MM.1S (cell line): ENCODE measurements at regions not wholly inside any gene's neighbourhood (a gene's known extent, or its start where the extent isn't known, plus 50 kb on each side); places are given as distances from the start of the nearest gene placed in this dataset.

Experiments used
- DNase-seq: peaks from one replicate; pipeline ENCODE4 v3.0.0-alpha.2; 2015
- H2AFZ ChIP-seq: fragments of 300-600 bp; sonication (generic); 2 replicates; pipeline ENCODE4 v1.6.0; 2016; ENCODE audit warnings: antibody characterized with exemption, low read length
- H3F3A ChIP-seq: fragments of 300-600 bp; sonication (generic); 2 replicates; pipeline ENCODE4 v1.6.1; 2016; ENCODE audit warnings: mild to moderate bottlenecking, antibody characterized with exemption, low read length, moderate library complexity, mixed read lengths; ENCODE audit not compliant: insufficient read depth
- H3K27ac ChIP-seq: fragments of 300-600 bp; sonication (generic); 2 replicates; pipeline ENCODE4 v1.5.1; 2016; ENCODE audit warnings: mild to moderate bottlenecking, low read length
- H3K27me3 ChIP-seq: fragments of 300-600 bp; sonication (generic); replicated peaks from 2 replicates; pipeline ENCODE4 v1.6.0; 2016; ENCODE audit warnings: low read length; ENCODE audit not compliant: insufficient read depth
- H3K36me3 ChIP-seq: fragments of 300-600 bp; sonication (generic); replicated peaks from 2 replicates; pipeline ENCODE4 v1.6.1; 2016; ENCODE audit warnings: mild to moderate bottlenecking, low read length, mixed read lengths; ENCODE audit not compliant: insufficient read depth
- H3K4me1 ChIP-seq: fragments of 300-600 bp; sonication (generic); 2 replicates; pipeline ENCODE4 v1.6.1; 2016; ENCODE audit warnings: low read length, mixed read lengths
- H3K4me2 ChIP-seq: fragments of 300-600 bp; sonication (generic); 2 replicates; pipeline ENCODE4 v1.6.0; 2016; ENCODE audit warnings: low read depth, low read length
- H3K4me3 ChIP-seq: fragments of 300-600 bp; sonication (generic); 2 replicates; pipeline ENCODE4 v1.5.1; 2016; ENCODE audit warnings: low read length, mixed read lengths
- H3K79me2 ChIP-seq: fragments of 300-600 bp; sonication (generic); 2 replicates; pipeline ENCODE4 v1.6.1; 2016; ENCODE audit warnings: mixed run types, low read length, mixed read lengths
- H3K9ac ChIP-seq: fragments of 300-600 bp; sonication (generic); 2 replicates; pipeline ENCODE4 v1.6.1; 2016; ENCODE audit warnings: low read length, mixed read lengths
- H3K9me2 ChIP-seq: fragments of 300-600 bp; sonication (generic); replicated peaks from 2 replicates; pipeline ENCODE4 v1.6.1; 2016; ENCODE audit warnings: mild to moderate bottlenecking, low read length, mixed read lengths; ENCODE audit not compliant: insufficient read depth
- H3K9me3 ChIP-seq: fragments of 300-600 bp; sonication (generic); replicated peaks from 2 replicates; pipeline ENCODE4 v1.6.1; 2016; ENCODE audit warnings: mild to moderate bottlenecking, low read length, mixed read lengths; ENCODE audit not compliant: insufficient read depth
- H4K20me1 ChIP-seq: fragments of 300-600 bp; sonication (generic); 2 replicates; pipeline ENCODE4 v1.6.1; 2016; ENCODE audit warnings: mild to moderate bottlenecking, low read length, moderate library complexity, mixed read lengths; ENCODE audit not compliant: insufficient read depth
- EZH2 ChIP-seq: fragments of 300-600 bp; sonication (generic); optimal IDR thresholded peaks from 2 replicates; pipeline ENCODE3; 2017; ENCODE audit warnings: low read depth, mild to moderate bottlenecking, antibody characterized with exemption, low read length, mixed read lengths
- EZH2phosphoT487 ChIP-seq: fragments of 300-600 bp; sonication (generic); IDR thresholded peaks from 2 replicates; pipeline ENCODE4 v1.6.1; 2018; ENCODE audit warnings: antibody characterized with exemption, low read length
- TF ChIP-seq, protein P1 (sequence below): fragments of 300-600 bp; sonication (generic); IDR thresholded peaks from 2 replicates; pipeline ENCODE4 v1.5.1; 2016; ENCODE audit warnings: antibody characterized with exemption, low read length, mixed read lengths

DNA sequence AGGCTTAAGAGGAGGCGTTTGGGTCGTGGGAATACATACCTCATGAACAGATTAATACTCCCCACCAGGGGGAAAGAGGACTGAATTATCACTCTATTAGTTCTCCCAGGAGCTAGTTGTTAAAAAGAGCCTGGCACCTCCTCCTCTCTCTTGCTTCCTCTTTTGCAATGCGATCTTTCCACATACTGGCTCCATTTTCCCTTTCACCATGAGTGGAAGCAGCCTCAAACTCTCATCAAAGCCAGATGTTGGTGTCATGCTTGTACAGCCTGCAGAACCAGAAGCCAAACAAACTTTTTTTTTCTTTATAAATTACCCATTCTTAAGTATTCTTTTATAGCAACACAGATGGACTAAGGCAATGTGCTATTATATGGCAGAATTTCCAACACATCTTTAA lies 258.5 kb downstream of the FAM76B start:
- Histone ChIP-seq H3F3A (no peaks in the 10 kb centered on the region), H3K4me3 (no peak overlapping the region), H3K79me2 (no peaks in the 10 kb centered on the region), H3K4me2 (no peak overlapping the region), H3K27ac (no peak overlapping the region), H3K27me3 (no peaks in the 10 kb centered on the region), H3K4me1 (0 out of 2 replicates have a peak, but pooled peaks cover 8% of the 10 kb centered on the region), H3K9me3 (no peaks in the 10 kb centered on the region), H2AFZ (no peak overlapping the region), H3K9me2 (no peaks in the 10 kb centered on the region), H3K36me3 (no peaks in the 10 kb centered on the region), H3K9ac (no peak overlapping the region), H4K20me1 (no peaks in the 10 kb centered on the region)
- no peak for DNase-seq
- TF ChIP-seq, protein P1, sequence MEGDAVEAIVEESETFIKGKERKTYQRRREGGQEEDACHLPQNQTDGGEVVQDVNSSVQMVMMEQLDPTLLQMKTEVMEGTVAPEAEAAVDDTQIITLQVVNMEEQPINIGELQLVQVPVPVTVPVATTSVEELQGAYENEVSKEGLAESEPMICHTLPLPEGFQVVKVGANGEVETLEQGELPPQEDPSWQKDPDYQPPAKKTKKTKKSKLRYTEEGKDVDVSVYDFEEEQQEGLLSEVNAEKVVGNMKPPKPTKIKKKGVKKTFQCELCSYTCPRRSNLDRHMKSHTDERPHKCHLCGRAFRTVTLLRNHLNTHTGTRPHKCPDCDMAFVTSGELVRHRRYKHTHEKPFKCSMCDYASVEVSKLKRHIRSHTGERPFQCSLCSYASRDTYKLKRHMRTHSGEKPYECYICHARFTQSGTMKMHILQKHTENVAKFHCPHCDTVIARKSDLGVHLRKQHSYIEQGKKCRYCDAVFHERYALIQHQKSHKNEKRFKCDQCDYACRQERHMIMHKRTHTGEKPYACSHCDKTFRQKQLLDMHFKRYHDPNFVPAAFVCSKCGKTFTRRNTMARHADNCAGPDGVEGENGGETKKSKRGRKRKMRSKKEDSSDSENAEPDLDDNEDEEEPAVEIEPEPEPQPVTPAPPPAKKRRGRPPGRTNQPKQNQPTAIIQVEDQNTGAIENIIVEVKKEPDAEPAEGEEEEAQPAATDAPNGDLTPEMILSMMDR, result no peak
- TF ChIP-seq EZH2 (no peak), EZH2phosphoT487 (no peak)

GRCh38 chr11:95524314-95525036 lies 265.1 kb downstream of the FAM76B start:
- Histone ChIP-seq H3K4me2 (no peak overlapping the region), H3K9ac (no peak overlapping the region), H4K20me1 (no peaks in the 10 kb centered on the region), H3F3A (no peaks in the 10 kb centered on the region), H3K9me3 (no peaks in the 10 kb centered on the region), H2AFZ (no peak overlapping the region), H3K27me3 (no peaks in the 10 kb centered on the region), H3K27ac (no peak overlapping the region), H3K36me3 (no peaks in the 10 kb centered on the region), H3K79me2 (no peaks in the 10 kb centered on the region), H3K4me1 (no peaks in the 10 kb centered on the region), H3K4me3 (no peak overlapping the region), H3K9me2 (no peaks in the 10 kb centered on the region)
- TF ChIP-seq EZH2, result no peak
- TF ChIP-seq EZH2phosphoT487, result no peak
- TF ChIP-seq, protein P1, result no peak
- no peak for DNase-seq

DNA sequence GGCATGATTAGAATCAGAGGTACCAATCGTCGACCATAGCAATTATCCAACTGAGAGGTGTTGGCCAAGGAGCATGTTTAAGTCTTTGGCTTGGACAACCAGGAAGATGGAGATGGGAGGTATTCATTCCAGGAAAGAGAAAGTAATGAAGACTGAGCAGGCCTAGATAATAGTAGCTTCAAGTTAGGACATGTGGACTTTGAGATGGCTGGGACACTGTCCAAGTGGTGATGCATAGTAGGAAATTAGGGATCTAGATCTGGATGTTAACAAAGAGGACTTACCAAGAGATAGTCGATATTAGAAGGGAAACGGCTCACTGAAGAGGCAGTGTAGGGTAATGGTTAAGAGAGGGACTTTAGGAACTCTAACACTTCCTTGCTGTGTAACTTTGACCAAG lies 266.7 kb downstream of the FAM76B start:
- H3K4me3 ChIP-seq, result no peak overlapping the region
- DNase-seq, result no peak
- no peaks in the 10 kb centered on the region for H3K79me2 ChIP-seq
- no peak overlapping the region for H3K4me2 ChIP-seq
- no peaks in the 10 kb centered on the region for H3F3A ChIP-seq
- H3K27ac ChIP-seq, result no peak overlapping the region
- H3K9me3 ChIP-seq, result no peaks in the 10 kb centered on the region
- TF ChIP-seq, protein P1, result no peak
- TF ChIP-seq EZH2 (no peak), EZH2phosphoT487 (no peak)
- H3K27me3 ChIP-seq, result no peaks in the 10 kb centered on the region
- no peak overlapping the region for H2AFZ ChIP-seq
- H4K20me1 ChIP-seq, result no peaks in the 10 kb centered on the region
- no peaks in the 10 kb centered on the region for H3K36me3 ChIP-seq
- no peaks in the 10 kb centered on the region for H3K4me1 ChIP-seq
- H3K9ac ChIP-seq, result no peak overlapping the region
- H3K9me2 ChIP-seq, result no peaks in the 10 kb centered on the region
